ENCODE measurements at regions not wholly inside any gene's neighbourhood (a gene's known extent, or its start where the extent isn't known, plus 50 kb on each side); places are given as distances from the start of the nearest gene placed in this dataset.

DNA sequence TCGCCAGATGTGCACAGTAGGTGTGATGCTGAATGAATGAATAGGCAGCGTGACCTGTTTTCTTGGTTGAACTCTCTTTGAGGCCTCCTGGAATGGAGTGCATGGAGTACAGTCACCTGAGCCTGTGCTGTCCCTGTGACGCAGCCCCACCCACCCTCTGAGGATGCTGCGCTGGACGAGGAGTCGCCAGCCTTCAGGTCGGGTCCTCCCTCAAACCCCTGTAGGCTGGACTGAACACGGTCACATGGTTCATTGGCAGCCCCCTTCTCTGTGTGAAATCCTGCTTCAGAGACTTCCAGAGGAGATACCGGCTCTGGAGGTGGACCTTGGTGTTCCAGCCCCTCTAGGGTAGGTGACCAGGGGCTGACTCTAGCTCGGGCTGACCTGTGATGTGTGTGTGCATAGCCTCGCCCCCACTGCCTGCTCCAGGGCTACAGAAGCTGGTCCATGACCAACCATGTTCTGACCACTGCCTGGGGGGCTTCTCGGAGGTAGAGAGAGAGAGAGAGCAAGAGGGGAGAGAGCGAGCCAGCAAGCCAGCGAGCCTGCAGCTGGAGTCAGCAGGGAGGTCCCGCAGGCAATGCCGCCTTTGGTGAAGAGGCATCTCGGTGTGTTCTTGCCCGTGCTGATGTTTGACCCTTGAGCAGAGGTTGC is 158.0 kb upstream of the RTL1 start:
- no peak for TF ChIP-seq POLR2AphosphoS5 (IDR thresholded peaks at IDR 0.05; ENCODE audit: borderline replicate concordance, low read depth, low read length)
- TF ChIP-seq EZH2 (IDR thresholded peaks at IDR 0.05) = no peak

All from SK-N-MC (cell line).